Stomach (tissue), 4 donors: ENCODE measurements at regions not wholly inside any gene's neighbourhood (a gene's known extent, or its start where the extent isn't known, plus 50 kb on each side); places are given as distances from the start of the nearest gene placed in this dataset.

Source experiments
- EP300 ChIP-seq: sonication (generic); formaldehyde crosslinking; IDR thresholded peaks from one replicate; pipeline ENCODE4 v1.6.1; 2017; ENCODE audit warnings: antibody characterized with exemption
- POLR2A ChIP-seq, 4 donors: fragments of 450-650 bp; IDR thresholded peaks; one replicate each; pipeline ENCODE4 v1.6.1; 2016; ENCODE audit warnings: antibody characterized with exemption in 4 of 4, control low read depth in 2 of 4, mild to moderate bottlenecking in 1 of 4, moderate library complexity in 1 of 4
- TF ChIP-seq, protein P1 (sequence below), 7 experiments: fragments of 450-650 bp in 4 of 7; fragments of 200-600 bp in 3 of 7; sonication (generic) in 3 of 7; IDR thresholded peaks; one replicate each; pipeline ENCODE4 v1.5.1; 2016 to 2019; ENCODE audit warnings: antibody characterized with exemption in 7 of 7, control low read depth in 2 of 7, mild to moderate bottlenecking in 1 of 7

- TF ChIP-seq, protein P1, sequence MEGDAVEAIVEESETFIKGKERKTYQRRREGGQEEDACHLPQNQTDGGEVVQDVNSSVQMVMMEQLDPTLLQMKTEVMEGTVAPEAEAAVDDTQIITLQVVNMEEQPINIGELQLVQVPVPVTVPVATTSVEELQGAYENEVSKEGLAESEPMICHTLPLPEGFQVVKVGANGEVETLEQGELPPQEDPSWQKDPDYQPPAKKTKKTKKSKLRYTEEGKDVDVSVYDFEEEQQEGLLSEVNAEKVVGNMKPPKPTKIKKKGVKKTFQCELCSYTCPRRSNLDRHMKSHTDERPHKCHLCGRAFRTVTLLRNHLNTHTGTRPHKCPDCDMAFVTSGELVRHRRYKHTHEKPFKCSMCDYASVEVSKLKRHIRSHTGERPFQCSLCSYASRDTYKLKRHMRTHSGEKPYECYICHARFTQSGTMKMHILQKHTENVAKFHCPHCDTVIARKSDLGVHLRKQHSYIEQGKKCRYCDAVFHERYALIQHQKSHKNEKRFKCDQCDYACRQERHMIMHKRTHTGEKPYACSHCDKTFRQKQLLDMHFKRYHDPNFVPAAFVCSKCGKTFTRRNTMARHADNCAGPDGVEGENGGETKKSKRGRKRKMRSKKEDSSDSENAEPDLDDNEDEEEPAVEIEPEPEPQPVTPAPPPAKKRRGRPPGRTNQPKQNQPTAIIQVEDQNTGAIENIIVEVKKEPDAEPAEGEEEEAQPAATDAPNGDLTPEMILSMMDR (IDR thresholded peaks at IDR 0.05), result no peak
- TF ChIP-seq POLR2A (IDR thresholded peaks at IDR 0.05) (no peak), EP300 (no peak)
Observed at GRCh38 chr12:105705235-105705634, 374.7 kb downstream of the C12orf75 start.
